ENCODE measurements at regions not wholly inside any gene's neighbourhood (a gene's known extent, or its start where the extent isn't known, plus 50 kb on each side); places are given as distances from the start of the nearest gene placed in this dataset.
A peak's percentile ranks its signal among the peaks of the same experiment; 100 is the strongest.

DNA sequence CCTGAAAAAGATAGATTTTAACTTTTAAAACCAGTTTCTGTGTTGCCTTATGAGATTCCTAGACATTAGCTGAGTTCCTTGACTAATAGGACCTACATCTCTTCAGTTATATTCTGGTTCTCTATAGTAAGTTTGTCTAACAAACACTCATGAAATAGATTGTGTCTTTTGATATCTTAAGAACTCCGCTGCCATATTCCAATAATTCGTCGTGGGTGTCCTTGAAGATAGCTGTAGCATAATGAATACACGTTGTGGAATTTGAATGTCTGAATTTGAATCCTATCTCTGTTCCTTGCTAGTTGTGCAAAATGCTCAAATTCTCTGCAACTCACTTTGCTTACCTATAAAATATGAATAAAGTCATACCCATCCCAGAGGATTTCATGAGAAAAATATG, 176.8 kb upstream of the COL3A1 start:
- DNase-seq (ENCODE audit: low read depth in 1 of 2, low spot score in 1 of 2) = no peak
- H3K27ac ChIP-seq = no peak overlapping the region
- no peaks in the 10 kb centered on the region for H3K27me3 ChIP-seq
- H3K4me1 ChIP-seq (ENCODE audit: low read depth) = no peaks in the 10 kb centered on the region
- H3K4me3 ChIP-seq = no peak overlapping the region
- H3K9me3 ChIP-seq (ENCODE audit: low read depth) = no peaks in the 10 kb centered on the region
- TF ChIP-seq, protein P1, sequence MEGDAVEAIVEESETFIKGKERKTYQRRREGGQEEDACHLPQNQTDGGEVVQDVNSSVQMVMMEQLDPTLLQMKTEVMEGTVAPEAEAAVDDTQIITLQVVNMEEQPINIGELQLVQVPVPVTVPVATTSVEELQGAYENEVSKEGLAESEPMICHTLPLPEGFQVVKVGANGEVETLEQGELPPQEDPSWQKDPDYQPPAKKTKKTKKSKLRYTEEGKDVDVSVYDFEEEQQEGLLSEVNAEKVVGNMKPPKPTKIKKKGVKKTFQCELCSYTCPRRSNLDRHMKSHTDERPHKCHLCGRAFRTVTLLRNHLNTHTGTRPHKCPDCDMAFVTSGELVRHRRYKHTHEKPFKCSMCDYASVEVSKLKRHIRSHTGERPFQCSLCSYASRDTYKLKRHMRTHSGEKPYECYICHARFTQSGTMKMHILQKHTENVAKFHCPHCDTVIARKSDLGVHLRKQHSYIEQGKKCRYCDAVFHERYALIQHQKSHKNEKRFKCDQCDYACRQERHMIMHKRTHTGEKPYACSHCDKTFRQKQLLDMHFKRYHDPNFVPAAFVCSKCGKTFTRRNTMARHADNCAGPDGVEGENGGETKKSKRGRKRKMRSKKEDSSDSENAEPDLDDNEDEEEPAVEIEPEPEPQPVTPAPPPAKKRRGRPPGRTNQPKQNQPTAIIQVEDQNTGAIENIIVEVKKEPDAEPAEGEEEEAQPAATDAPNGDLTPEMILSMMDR (IDR thresholded peaks at IDR 0.05; ENCODE audit: low read depth, low read length) = no peak
- H3K36me3 ChIP-seq = no peaks in the 10 kb centered on the region

DNA sequence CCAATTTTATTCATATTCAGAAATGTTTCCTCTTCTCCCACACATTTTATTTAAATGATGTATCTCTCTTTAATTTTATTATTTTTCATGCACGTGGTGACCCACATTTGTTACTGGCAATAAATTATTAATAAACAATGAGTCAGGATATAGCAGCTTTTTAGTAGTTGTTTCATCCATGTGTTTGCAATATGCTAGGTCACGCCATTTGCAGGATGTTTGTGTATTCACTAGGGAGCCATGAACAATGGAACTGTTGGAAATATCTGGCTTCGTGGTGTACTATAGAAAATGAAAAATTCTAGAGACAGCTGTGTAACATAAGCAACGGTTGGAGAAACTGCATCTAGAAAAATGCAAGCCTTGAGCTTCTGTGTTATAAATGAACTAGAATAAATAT, 176.0 kb upstream of the COL3A1 start:
- H3K27me3 ChIP-seq = no peaks in the 10 kb centered on the region
- no peak overlapping the region for H3K27ac ChIP-seq
- peak in 1 of 2 donors; percentile 63 for DNase-seq (ENCODE audit: low read depth in 1 of 2, low spot score in 1 of 2)
- no peaks in the 10 kb centered on the region for H3K36me3 ChIP-seq
- TF ChIP-seq, protein P1 (IDR thresholded peaks at IDR 0.05; ENCODE audit: low read depth, low read length) = no peak
- no peak overlapping the region for H3K4me3 ChIP-seq
- H3K9me3 ChIP-seq (ENCODE audit: low read depth) = no peaks in the 10 kb centered on the region
- no peaks in the 10 kb centered on the region for H3K4me1 ChIP-seq (ENCODE audit: low read depth)

DNA sequence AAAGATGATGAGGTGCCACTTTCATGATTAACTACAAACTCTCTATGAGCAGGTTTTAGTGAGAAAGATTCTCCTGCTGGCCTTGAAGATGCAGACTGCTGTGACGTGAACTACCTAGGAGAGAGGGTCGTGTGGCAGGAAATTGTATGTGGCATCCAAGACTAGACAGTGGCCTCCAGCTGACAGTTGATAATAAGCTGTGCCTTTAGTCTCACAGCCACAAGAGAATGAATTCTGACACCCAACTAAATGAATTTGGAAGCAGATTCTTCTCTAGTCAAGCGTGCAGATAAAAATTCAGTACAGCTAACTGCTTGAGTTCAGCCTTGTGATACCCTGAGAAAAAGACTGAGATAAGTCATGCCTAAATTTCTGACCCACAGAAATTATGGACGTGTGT, 169.0 kb upstream of the COL3A1 start:
- H3K4me3 ChIP-seq = no peak overlapping the region
- H3K27me3 ChIP-seq = no peaks in the 10 kb centered on the region
- H3K9me3 ChIP-seq (ENCODE audit: low read depth) = no peaks in the 10 kb centered on the region
- no peaks in the 10 kb centered on the region for H3K36me3 ChIP-seq
- no peak overlapping the region for H3K27ac ChIP-seq
- DNase-seq (ENCODE audit: low read depth in 1 of 2, low spot score in 1 of 2) = no peak
- TF ChIP-seq, protein P1 (IDR thresholded peaks at IDR 0.05; ENCODE audit: low read depth, low read length) = no peak
- H3K4me1 ChIP-seq (ENCODE audit: low read depth) = no peaks in the 10 kb centered on the region

DNA sequence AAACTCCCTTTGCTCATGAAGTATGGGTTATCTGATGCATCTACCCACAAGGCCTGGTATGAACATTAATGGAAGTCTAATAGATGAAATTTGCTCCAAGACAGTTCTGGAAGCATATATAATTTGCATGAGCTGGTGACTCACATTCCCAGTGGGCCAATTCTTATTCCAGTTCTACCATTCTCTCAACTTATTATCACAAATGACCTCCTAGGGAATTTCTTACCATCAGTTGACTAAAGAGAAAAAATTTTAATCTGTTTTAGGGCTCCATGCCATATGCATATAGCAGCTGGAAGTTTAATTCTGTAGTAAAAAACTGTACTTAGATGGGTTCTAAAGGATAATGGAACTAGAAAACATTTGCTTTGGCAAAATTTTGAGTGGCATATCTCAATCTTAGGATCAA, 165.2 kb upstream of the COL3A1 start:
- H3K4me1 ChIP-seq (ENCODE audit: low read depth) = no peaks in the 10 kb centered on the region
- H3K9me3 ChIP-seq (ENCODE audit: low read depth) = no peaks in the 10 kb centered on the region
- H3K27ac ChIP-seq = no peak overlapping the region
- H3K36me3 ChIP-seq = no peaks in the 10 kb centered on the region
- H3K27me3 ChIP-seq = no peaks in the 10 kb centered on the region
- H3K4me3 ChIP-seq = no peak overlapping the region
- TF ChIP-seq, protein P1 (IDR thresholded peaks at IDR 0.05; ENCODE audit: low read depth, low read length) = no peak
- peak in 1 of 2 donors; percentile 83 for DNase-seq (ENCODE audit: low read depth in 1 of 2, low spot score in 1 of 2)

DNA sequence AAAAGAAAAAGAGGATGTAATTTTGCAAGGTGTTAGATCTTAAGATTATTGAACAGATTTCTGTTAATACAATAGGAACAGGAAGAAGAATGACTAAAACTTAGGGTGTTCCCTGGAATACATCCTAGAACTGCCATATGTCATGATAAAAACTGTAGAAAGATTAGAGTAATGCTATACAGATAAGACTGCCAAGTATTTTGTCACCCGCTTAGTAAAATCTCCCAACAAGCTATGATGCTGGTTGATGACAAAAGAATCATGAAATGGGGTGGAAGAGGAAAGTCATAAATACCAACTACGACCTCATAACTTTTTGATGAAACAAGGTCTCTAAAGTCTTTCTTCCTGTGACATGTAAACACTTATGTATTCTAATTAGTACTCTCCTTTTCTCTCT, 163.6 kb upstream of the COL3A1 start:
- no peaks in the 10 kb centered on the region for H3K4me1 ChIP-seq (ENCODE audit: low read depth)
- TF ChIP-seq, protein P1 (IDR thresholded peaks at IDR 0.05; ENCODE audit: low read depth, low read length) = no peak
- H3K9me3 ChIP-seq (ENCODE audit: low read depth) = no peaks in the 10 kb centered on the region
- no peaks in the 10 kb centered on the region for H3K36me3 ChIP-seq
- H3K27me3 ChIP-seq = no peaks in the 10 kb centered on the region
- no peak overlapping the region for H3K4me3 ChIP-seq
- DNase-seq (ENCODE audit: low read depth in 1 of 2, low spot score in 1 of 2) = peak in 1 of 2 donors; percentile 72
- H3K27ac ChIP-seq = no peak overlapping the region

DNA sequence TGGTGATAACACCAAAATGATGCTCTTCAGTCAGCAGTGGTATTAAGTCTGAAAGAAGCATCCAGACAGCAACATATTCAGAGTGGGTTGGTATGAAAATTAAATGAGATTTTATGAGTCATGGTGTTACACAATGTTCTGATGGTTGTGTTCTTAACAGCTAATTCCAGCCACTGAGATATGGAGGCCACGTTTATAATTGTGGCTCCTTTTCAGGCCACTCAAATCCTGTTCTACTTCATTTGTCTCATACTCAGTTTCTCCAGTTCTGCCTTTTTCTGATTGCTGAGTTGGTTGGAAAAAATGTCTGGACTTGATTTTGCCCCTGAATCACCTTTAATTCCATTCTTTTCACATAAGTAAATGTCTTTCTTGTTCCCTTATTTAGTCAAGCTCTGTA, 162.7 kb upstream of the COL3A1 start:
- TF ChIP-seq, protein P1 (IDR thresholded peaks at IDR 0.05; ENCODE audit: low read depth, low read length) = no peak
- H3K27me3 ChIP-seq = no peaks in the 10 kb centered on the region
- no peaks in the 10 kb centered on the region for H3K4me1 ChIP-seq (ENCODE audit: low read depth)
- H3K27ac ChIP-seq = no peak overlapping the region
- H3K9me3 ChIP-seq (ENCODE audit: low read depth) = no peaks in the 10 kb centered on the region
- peak in 1 of 2 donors; percentile 84 for DNase-seq (ENCODE audit: low read depth in 1 of 2, low spot score in 1 of 2)
- H3K36me3 ChIP-seq = no peaks in the 10 kb centered on the region
- H3K4me3 ChIP-seq = no peak overlapping the region

All from cardiac muscle cell (in vitro differentiated cells and primary cell).